Right atrium auricular region (tissue), 2 donors: ENCODE measurements at regions not wholly inside any gene's neighbourhood (a gene's known extent, or its start where the extent isn't known, plus 50 kb on each side); places are given as distances from the start of the nearest gene placed in this dataset.

Experiments
- DNase-seq: peaks from one replicate; pipeline ENCODE4 v3.0.0-alpha.2; 2019; ENCODE audit warnings: low spot score
- H3K27ac ChIP-seq, 2 donors: fragments of 200-600 bp; sonication (generic); 1 replicate in 1 of 2; 2 replicates in 1 of 2; pipeline ENCODE4 v1.5.1; 2016 to 2019
- H3K27me3 ChIP-seq, 2 donors: fragments of 200-600 bp; sonication (generic); one replicate each; pipeline versions ENCODE4 v1.5.1 to v1.6.0; 2017 to 2019
- H3K36me3 ChIP-seq: fragments of 200-600 bp; sonication (generic); one replicate; pipeline ENCODE4 v1.5.1; 2016
- H3K4me1 ChIP-seq, 2 donors: fragments of 200-600 bp; sonication (generic); one replicate each; pipeline versions ENCODE4 v1.5.1 to v1.6.0; 2017 to 2019
- H3K4me3 ChIP-seq, 2 donors: fragments of 200-600 bp; sonication (generic); 1 replicate in 1 of 2; 2 replicates in 1 of 2; pipeline ENCODE4 v1.5.1; 2017 to 2019; ENCODE audit warnings: mild to moderate bottlenecking in 1 of 2, moderate library complexity in 1 of 2
- H3K9me3 ChIP-seq, 2 donors: fragments of 200-600 bp; sonication (generic); one replicate each; pipeline ENCODE4 v1.5.1; 2019
- TF ChIP-seq, protein P1 (sequence below), 2 donors: fragments of 200-600 bp; sonication (generic); IDR thresholded peaks; one replicate each; pipeline ENCODE4 v1.5.1; 2019; ENCODE audit warnings: antibody characterized with exemption in 2 of 2

DNA sequence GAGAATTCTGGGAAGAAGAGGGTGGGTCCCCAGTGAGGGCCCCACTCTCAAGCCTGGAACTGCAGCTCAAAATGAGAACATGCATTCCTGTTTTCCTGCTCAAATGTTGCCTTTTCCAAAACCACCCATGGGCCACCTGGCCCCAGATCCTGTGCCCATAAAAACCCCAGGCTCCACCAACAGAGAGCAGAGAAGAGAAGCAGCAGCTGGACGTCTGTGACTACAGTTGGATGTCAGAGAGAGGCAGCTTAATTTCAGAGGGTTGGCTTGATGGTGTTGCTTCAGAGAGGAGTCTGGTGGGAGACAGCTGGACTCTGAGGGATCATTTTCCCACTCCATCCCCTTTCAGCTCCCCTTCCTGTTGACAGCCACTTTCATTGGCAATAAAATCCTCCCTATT, 256.4 kb downstream of the FZD1 start:
- Histone ChIP-seq H3K4me1 (no peaks in the 10 kb centered on the region), H3K4me3 (no peak overlapping the region), H3K9me3 (no peaks in the 10 kb centered on the region), H3K27ac (no peak overlapping the region), H3K36me3 (no peaks in the 10 kb centered on the region), H3K27me3 (no peaks in the 10 kb centered on the region)
- TF ChIP-seq, protein P1, sequence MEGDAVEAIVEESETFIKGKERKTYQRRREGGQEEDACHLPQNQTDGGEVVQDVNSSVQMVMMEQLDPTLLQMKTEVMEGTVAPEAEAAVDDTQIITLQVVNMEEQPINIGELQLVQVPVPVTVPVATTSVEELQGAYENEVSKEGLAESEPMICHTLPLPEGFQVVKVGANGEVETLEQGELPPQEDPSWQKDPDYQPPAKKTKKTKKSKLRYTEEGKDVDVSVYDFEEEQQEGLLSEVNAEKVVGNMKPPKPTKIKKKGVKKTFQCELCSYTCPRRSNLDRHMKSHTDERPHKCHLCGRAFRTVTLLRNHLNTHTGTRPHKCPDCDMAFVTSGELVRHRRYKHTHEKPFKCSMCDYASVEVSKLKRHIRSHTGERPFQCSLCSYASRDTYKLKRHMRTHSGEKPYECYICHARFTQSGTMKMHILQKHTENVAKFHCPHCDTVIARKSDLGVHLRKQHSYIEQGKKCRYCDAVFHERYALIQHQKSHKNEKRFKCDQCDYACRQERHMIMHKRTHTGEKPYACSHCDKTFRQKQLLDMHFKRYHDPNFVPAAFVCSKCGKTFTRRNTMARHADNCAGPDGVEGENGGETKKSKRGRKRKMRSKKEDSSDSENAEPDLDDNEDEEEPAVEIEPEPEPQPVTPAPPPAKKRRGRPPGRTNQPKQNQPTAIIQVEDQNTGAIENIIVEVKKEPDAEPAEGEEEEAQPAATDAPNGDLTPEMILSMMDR (IDR thresholded peaks at IDR 0.05) = no peak
- no peak for DNase-seq

DNA sequence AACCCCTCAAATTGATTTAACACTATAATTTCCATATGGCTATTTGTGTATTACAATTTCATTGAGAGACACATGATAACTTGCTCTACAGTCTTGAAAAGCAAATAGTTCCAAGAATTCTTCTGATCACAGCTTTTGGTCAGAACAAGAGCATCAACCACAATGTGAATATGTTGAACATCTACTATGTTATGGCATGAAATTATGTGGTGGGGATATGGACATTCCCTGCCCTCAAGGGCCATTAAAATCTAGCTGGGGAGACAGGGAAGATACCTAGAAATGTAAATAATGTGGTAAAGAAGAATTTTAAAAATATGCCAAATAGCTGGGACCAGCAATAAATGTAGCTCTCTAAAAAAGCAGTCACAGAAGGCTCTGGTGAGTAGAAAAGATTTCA, 262.2 kb downstream of the FZD1 start:
- Histone ChIP-seq H3K27me3 (no peaks in the 10 kb centered on the region), H3K36me3 (no peaks in the 10 kb centered on the region), H3K4me3 (no peak overlapping the region), H3K27ac (no peak overlapping the region), H3K4me1 (no peaks in the 10 kb centered on the region), H3K9me3 (peaks cover 0 to 2% of the 10 kb centered on the region in 2 donors)
- TF ChIP-seq, protein P1 (IDR thresholded peaks at IDR 0.05) = no peak
- DNase-seq = no peak

DNA sequence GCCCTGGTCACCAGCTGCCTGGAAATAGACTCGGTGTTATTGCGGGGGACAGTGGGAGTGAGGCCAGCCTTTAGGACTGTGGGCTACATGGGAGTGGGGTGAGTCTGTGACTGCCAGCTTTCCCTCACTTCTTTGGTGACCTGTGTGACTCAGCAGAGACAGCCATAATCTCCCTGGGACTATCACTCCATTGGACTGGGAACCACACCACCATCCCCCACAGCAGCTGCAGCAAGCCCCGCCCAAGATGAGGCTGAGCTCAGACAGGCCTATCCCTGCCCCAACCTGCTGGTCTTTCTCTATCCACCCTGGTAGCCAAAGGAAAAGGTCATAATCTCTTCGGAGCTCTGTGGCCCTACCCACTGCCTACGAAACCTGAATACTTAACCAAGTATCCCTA, 263.2 kb downstream of the FZD1 start:
- no peak overlapping the region for H3K27ac ChIP-seq
- peaks cover 0 to 12% of the 10 kb centered on the region in 2 donors for H3K9me3 ChIP-seq
- H3K4me1 ChIP-seq = no peaks in the 10 kb centered on the region
- H3K27me3 ChIP-seq = no peaks in the 10 kb centered on the region
- TF ChIP-seq, protein P1 (IDR thresholded peaks at IDR 0.05) = no peak
- H3K36me3 ChIP-seq = no peaks in the 10 kb centered on the region
- DNase-seq = no peak
- H3K4me3 ChIP-seq = no peak overlapping the region

DNA sequence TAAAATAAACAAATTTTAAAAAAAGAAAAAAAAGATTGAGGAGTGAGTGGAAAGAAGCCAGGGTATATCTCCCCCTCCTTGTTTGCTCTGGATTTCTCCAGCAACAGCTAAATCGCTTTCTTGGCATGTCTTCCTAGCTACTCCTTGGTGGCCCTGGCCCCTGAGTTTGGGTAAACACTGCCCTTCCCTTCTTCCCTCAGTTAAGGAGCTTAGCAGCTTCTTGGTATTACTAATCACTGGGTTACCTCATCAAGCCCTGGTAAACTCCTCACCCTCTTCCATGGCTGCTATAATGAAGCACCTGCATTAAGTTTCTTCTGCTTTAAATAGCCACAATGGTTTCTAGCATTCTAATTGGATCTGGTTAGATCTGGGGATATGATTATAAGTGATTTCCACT, 269.8 kb downstream of the FZD1 start:
- TF ChIP-seq, protein P1 (IDR thresholded peaks at IDR 0.05) = no peak
- Histone ChIP-seq H3K36me3 (no peaks in the 10 kb centered on the region), H3K27ac (no peak overlapping the region), H3K9me3 (peaks cover 0 to 16% of the 10 kb centered on the region in 2 donors), H3K4me1 (no peaks in the 10 kb centered on the region), H3K4me3 (no peak overlapping the region), H3K27me3 (no peaks in the 10 kb centered on the region)
- no peak for DNase-seq

DNA sequence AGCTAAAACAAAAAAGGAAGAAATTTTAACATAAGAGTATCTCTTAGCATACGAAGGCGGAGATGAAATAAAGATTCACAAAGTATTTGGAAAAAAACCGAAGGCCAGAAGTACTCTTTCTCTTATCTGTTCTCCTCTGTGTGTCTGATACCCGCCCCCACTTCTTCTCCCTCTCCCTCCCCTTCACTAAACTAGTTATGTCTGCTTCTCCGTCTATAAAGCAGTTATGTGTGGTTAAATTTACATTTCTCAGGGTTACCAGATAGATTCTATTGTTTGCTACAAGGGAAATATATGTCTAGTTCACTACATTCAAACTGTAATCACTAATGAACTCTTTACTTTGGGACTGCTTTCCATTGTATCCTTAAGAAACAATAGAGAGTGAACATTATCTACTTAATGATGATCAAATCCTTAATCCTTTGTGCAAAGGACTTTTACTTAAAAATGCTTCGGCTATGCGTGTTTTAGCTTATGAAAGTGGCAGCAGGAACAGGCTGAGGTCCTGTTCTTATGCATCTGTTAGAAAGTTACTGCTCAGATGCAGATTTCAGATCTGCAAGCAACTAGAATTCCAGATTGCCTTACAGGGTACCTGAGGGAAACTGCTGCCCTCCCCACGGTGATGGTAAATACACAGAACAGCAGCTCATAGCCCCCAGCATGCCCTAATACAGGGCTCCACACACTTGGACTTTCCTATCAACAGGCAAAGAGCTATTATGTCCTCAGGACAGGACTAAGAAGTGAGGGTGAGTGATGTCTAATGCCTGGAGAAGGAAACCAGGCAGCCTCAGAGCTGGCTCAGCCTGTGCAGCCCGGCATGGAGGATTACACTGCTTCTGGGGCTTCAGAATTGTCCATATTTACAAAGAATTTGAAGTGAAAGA, 273.3 kb downstream of the FZD1 start:
- Histone ChIP-seq H3K27ac (no peak overlapping the region), H3K4me3 (no peak overlapping the region), H3K27me3 (no peaks in the 10 kb centered on the region), H3K9me3 (peaks cover 0 to 4% of the 10 kb centered on the region in 2 donors), H3K4me1 (no peaks in the 10 kb centered on the region), H3K36me3 (no peaks in the 10 kb centered on the region)
- TF ChIP-seq, protein P1 (IDR thresholded peaks at IDR 0.05) = no peak
- DNase-seq = no peak
